ENCODE measurements at regions not wholly inside any gene's neighbourhood (a gene's known extent, or its start where the extent isn't known, plus 50 kb on each side); places are given as distances from the start of the nearest gene placed in this dataset.

DNA sequence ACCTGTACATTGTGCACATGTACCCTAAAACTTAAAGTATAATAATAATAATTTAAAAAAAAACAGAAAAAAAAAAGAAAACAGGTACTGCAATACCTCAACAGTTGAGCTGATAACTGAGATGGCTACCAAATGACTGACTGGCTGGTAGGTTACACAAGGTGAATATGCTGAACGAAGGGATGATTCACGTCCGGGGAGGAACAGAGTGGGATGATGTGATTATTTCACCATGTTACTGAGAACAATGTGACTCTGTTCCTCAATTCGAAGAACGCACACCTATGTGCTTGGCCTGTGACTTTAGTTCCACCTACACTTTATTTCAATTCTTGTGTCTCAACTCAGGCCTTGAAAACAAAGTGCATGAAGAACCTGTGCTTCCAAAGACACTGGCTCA lies 111.7 kb downstream of the CXXC4 start (continued):
- TF ChIP-seq, protein P1, sequence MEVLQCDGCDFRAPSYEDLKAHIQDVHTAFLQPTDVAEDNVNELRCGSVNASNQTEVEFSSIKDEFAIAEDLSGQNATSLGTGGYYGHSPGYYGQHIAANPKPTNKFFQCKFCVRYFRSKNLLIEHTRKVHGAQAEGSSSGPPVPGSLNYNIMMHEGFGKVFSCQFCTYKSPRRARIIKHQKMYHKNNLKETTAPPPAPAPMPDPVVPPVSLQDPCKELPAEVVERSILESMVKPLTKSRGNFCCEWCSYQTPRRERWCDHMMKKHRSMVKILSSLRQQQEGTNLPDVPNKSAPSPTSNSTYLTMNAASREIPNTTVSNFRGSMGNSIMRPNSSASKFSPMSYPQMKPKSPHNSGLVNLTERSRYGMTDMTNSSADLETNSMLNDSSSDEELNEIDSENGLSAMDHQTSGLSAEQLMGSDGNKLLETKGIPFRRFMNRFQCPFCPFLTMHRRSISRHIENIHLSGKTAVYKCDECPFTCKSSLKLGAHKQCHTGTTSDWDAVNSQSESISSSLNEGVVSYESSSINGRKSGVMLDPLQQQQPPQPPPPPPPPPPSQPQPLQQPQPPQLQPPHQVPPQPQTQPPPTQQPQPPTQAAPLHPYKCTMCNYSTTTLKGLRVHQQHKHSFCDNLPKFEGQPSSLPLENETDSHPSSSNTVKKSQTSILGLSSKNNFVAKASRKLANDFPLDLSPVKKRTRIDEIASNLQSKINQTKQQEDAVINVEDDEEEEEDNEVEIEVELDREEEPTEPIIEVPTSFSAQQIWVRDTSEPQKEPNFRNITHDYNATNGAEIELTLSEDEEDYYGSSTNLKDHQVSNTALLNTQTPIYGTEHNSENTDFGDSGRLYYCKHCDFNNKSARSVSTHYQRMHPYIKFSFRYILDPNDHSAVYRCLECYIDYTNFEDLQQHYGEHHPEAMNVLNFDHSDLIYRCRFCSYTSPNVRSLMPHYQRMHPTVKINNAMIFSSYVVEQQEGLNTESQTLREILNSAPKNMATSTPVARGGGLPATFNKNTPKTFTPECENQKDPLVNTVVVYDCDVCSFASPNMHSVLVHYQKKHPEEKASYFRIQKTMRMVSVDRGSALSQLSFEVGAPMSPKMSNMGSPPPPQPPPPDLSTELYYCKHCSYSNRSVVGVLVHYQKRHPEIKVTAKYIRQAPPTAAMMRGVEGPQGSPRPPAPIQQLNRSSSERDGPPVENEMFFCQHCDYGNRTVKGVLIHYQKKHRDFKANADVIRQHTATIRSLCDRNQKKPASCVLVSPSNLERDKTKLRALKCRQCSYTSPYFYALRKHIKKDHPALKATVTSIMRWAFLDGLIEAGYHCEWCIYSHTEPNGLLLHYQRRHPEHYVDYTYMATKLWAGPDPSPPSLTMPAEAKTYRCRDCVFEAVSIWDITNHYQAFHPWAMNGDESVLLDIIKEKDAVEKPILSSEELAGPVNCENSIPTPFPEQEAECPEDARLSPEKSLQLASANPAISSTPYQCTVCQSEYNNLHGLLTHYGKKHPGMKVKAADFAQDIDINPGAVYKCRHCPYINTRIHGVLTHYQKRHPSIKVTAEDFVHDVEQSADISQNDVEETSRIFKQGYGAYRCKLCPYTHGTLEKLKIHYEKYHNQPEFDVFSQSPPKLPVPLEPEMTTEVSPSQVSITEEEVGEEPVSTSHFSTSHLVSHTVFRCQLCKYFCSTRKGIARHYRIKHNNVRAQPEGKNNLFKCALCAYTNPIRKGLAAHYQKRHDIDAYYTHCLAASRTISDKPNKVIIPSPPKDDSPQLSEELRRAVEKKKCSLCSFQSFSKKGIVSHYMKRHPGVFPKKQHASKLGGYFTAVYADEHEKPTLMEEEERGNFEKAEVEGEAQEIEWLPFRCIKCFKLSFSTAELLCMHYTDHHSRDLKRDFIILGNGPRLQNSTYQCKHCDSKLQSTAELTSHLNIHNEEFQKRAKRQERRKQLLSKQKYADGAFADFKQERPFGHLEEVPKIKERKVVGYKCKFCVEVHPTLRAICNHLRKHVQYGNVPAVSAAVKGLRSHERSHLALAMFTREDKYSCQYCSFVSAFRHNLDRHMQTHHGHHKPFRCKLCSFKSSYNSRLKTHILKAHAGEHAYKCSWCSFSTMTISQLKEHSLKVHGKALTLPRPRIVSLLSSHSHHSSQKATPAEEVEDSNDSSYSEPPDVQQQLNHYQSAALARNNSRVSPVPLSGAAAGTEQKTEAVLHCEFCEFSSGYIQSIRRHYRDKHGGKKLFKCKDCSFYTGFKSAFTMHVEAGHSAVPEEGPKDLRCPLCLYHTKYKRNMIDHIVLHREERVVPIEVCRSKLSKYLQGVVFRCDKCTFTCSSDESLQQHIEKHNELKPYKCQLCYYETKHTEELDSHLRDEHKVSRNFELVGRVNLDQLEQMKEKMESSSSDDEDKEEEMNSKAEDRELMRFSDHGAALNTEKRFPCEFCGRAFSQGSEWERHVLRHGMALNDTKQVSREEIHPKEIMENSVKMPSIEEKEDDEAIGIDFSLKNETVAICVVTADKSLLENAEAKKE (CRISPR knock-in tag; IDR thresholded peaks at IDR 0.05) = no peak
- TF ChIP-seq ZNF114 (CRISPR knock-in tag; IDR thresholded peaks at IDR 0.05) = no peak
- no peak for TF ChIP-seq EZH2phosphoT487 (IDR thresholded peaks at IDR 0.05; ENCODE audit: unreplicated experiment)
- TF ChIP-seq NANOG (IDR thresholded peaks at IDR 0.05; ENCODE audit: borderline replicate concordance) = no peak
- TF ChIP-seq, protein P2, sequence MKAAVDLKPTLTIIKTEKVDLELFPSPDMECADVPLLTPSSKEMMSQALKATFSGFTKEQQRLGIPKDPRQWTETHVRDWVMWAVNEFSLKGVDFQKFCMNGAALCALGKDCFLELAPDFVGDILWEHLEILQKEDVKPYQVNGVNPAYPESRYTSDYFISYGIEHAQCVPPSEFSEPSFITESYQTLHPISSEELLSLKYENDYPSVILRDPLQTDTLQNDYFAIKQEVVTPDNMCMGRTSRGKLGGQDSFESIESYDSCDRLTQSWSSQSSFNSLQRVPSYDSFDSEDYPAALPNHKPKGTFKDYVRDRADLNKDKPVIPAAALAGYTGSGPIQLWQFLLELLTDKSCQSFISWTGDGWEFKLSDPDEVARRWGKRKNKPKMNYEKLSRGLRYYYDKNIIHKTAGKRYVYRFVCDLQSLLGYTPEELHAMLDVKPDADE (IDR thresholded peaks at IDR 0.05) = no peak
- no peak for TF ChIP-seq STAT1 (IDR thresholded peaks at IDR 0.05; ENCODE audit: unreplicated experiment)
- TF ChIP-seq POLR2AphosphoS5 (IDR thresholded peaks at IDR 0.05; ENCODE audit: low read depth) = no peak
- no peak for TF ChIP-seq ZNF331 (CRISPR knock-in tag; IDR thresholded peaks at IDR 0.05; ENCODE audit: low read depth)

DNA sequence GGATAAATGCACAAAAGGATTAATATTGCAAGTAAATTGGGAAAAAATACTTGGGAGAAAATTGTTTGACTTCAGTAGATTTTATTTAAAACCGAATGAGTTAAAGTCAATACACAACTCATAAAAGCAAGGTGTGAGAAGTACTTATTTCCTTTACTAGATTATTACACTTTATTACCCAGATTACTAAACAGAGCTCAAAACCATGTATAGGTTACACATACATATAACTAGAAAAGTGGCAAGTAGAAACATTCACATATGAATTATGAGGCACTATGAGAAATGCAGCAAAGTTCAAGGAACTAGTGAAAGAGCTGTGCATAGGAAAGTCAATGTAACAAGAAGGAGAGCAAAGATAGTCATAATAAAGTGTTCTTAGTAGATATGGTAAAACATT lies 113.0 kb downstream of the CXXC4 start:
- Mint-ChIP-seq H3K27ac (no peak overlapping the region), H3K36me3 (ENCODE audit: low read depth) (no peaks in the 10 kb centered on the region), H3K4me3 (no peak overlapping the region), H3K4me1 (no peaks in the 10 kb centered on the region), H3K27me3 (ENCODE audit: insufficient read depth, low read depth, poor library complexity) (no peaks in the 10 kb centered on the region), H3K9me3 (no peaks in the 10 kb centered on the region)
- Histone ChIP-seq H3K4me2 (no peak overlapping the region), H3K4me1 (ENCODE audit: insufficient read depth) (no peaks in the 10 kb centered on the region), H3K27ac (ENCODE audit: low read depth) (no peak overlapping the region), H3K9me2 (ENCODE audit: insufficient read depth) (no peaks in the 10 kb centered on the region), H3F3A (replicated peaks; ENCODE audit: low read depth) (no peaks in the 10 kb centered on the region), H3K36me3 (ENCODE audit: insufficient read depth) (no peaks in the 10 kb centered on the region), H3K4me3 (no peak overlapping the region), H3K27me3 (ENCODE audit: insufficient read depth) (no peaks in the 10 kb centered on the region), H3K79me2 (replicated peaks; ENCODE audit: insufficient read depth) (no peaks in the 10 kb centered on the region), H4K20me1 (replicated peaks; ENCODE audit: insufficient read depth) (no peaks in the 10 kb centered on the region), H2AFZ (no peak overlapping the region)
- no peak for ATAC-seq
- no peak for DNase-seq (ENCODE audit: low spot score)
- TF ChIP-seq JUNB (IDR thresholded peaks at IDR 0.05; ENCODE audit: unreplicated experiment) = no peak
- no peak for TF ChIP-seq EZH2 (IDR thresholded peaks at IDR 0.05; ENCODE audit: low read depth, unreplicated experiment)
- no peak for TF ChIP-seq ZNF114 (CRISPR knock-in tag; IDR thresholded peaks at IDR 0.05)
- TF ChIP-seq ZNF331 (CRISPR knock-in tag; IDR thresholded peaks at IDR 0.05; ENCODE audit: low read depth) = no peak
- TF ChIP-seq, protein P2 (IDR thresholded peaks at IDR 0.05) = no peak
- no peak for TF ChIP-seq STAT1 (IDR thresholded peaks at IDR 0.05; ENCODE audit: unreplicated experiment)

Data from GM23338 (cell line).